HUDEP-2 (cell line): ENCODE measurements at regions not wholly inside any gene's neighbourhood (a gene's known extent, or its start where the extent isn't known, plus 50 kb on each side); places are given as distances from the start of the nearest gene placed in this dataset.

Experiments
- DNase-seq, 76 experiments: peaks; one replicate each; lab custom pipeline; 2025; ENCODE audit not compliant: unreplicated experiment in 76 of 76; lab: John Stamatoyannopoulos, UW

DNA sequence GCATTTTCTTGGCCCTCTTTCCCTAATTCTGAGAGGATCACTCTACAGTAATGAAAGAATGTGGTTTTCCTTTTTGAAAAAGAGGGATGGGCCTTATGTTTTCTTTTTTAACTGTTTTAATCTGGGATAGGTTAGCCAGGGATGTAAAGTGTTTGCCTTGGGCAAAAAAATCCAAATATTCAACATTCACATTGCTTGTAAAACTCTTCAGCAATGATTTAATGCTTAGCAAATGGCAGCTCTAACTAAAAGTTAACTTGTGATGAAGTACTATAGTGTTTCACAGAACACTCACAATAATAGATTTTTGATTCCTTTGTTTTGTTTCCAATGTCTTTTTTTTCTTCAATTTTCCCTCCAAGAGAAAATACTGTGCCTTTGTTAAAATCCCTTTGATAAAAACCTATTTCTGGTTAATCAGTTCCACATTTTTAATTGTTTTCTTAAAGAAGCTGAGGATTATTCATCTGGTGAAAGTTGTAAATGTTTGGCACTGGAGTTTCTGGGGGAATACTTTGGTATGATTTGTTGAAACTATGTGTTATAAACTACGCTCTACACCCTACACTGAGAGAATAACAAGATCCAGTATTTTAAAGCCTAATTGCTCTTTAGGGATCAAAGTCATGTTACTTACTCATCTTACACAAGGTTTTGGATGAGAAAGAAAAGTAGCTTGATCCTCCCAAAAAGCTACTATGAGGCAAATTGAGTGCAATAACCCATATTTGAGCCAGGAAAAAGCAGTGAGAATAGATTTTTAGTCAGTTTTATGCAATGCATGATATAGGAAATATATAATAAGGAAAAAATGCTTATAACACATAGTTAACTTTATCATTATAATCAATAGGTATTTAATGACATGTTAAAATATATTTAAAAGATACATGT, 335.8 kb downstream of the EPHA7 start:
- DNase-seq = no peak

DNA sequence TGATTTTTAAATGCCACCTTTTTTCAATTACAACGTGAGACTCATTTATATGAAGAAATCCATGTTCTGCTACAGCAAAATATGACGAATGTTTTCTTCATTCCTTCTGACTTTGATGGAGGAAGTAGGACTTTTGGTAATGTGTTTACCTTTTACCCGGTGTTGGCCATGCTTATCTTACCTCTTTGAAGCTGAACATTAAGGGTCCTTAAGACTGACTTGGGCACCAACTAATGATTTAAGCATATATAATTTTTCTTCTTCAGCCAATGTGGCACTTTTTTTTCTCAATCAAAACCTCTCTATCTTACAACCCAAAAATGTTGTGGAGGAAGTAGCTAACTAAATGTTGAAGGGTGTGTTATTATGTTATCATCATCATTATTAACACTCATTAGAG, 337.5 kb downstream of the EPHA7 start:
- DNase-seq = no peak

DNA sequence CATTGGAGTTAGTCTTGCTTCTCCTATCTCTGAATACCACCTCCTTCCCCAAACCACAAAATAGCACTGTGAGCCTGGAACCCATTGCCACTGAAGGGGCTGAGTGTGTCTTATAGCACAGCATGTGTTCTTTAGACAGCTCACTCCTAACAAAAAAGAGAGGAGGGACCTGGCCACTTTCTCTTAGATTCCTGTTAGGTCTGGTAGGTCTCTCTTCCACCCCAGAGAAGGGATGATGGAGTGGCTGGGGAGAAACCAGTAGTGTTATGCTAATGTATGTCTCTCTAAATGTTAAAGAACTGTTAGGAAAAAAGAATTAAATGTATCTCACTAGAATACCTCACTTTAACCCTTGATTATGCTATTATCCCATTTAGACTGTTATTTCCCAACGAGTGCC, 340.3 kb downstream of the EPHA7 start:
- no peak for DNase-seq

DNA sequence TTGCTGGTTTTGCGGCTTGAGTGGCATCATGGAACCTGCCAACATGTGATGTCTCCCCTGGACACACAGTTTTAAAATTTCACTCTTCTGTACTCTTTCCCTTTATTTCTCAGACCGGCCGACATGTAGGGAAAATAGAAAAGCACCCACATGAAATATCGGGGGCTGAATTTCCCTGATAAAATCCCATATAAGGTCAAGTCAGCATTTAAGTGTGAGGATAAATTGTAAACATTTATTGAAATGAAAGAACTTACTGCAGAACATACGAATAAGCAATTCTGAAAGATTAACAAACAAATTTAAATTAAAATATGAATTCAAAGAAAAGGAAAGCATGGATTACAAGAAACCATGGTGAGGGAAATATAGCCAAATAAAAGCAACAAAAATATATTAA, 345.5 kb downstream of the EPHA7 start:
- no peak for DNase-seq

DNA sequence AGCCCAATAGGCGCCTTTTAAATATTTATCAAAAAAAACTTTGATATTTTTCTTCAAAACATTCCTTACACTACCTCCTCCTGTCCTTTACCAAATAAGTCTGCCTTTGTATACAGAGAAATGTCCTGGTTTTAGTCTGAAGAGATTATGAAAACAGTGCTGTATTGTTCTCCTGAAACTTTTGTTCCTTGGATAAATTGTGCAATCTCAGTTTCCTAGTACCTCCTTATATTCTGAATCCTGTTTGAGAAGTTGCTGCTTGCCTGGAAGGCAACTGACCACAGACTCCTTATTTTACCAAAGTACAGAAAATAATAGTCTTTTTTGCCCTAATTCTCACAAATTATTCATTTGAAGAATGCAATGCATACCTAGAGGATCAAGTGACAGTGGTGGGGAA, 349.5 kb downstream of the EPHA7 start:
- no peak for DNase-seq

DNA sequence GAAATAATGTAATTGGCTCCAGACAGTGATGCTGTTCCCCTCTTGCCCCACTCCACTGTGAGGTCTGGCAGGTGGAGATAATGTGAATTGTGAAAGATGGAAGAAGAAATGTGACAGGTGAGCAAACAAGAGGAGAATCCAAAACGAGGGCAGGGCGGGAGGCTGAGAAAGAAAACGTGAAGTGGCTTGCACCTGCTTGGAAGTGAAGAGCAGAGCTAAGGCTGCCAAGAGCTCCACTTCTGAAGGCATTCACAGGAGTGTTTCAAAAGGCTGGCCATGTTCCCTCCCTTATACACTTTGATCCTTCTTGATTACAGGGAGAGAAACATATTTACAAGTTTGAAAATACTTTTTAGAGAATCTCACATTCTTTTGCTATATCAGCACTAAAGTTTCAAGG, 359.4 kb downstream of the EPHA7 start:
- no peak for DNase-seq

DNA sequence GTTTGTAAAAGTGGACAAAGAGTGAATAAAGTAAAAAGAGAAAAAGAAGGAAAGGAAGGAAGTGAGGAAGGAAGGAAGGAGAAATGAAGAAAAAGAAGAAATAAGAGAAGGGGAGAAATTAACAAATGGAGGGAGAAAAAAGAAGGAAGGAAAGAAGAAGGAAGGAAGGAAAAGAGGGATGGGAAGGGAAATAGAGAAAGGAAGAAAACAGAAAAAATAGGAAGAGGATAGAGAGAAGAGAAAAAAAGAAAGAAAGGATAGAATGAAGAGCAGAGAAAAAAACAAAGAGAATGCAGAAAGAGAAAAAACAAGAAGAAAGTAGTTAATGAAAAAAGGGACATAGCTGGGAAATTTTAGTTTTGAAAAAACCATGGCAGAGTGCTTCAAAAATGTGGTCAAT, 361.8 kb downstream of the EPHA7 start:
- DNase-seq = no peak

DNA sequence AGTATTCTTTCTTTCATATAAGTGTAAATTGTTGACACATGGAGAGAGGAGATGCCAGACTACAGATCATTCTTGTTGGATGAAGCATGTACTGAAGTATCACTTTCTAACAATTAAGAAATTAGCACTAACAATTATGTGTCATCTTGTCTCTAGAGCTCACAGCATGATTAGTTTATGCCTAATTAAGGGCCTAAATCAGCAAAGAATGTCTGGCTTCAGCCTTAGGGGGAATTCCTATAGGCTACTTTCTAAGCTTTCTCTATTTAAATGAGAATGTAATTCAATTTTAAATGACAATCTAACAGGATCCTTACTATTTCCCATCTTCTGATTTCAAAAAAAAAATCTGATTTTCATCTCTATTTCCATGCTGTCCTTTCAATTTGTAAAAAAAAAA, 371.0 kb downstream of the EPHA7 start:
- DNase-seq = no peak

DNA sequence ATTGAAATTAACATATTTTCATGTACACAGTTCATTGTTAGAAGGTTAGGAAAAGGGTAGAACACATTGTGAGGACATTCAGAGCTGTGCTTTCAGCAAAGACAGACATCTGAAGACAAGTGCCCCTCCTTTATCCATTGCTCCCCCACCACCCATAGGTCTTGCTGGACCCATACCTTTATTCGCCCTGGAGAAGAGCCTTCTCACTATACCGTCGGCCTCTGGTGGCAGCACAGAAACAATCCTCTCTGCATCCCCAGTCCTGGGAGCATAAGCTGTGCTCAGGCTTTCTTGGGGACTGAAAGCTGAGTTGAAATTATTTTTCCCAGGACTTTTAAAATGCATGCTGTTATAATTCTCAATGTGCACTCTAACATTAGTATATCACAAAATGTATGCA, 372.3 kb downstream of the EPHA7 start:
- no peak for DNase-seq

DNA sequence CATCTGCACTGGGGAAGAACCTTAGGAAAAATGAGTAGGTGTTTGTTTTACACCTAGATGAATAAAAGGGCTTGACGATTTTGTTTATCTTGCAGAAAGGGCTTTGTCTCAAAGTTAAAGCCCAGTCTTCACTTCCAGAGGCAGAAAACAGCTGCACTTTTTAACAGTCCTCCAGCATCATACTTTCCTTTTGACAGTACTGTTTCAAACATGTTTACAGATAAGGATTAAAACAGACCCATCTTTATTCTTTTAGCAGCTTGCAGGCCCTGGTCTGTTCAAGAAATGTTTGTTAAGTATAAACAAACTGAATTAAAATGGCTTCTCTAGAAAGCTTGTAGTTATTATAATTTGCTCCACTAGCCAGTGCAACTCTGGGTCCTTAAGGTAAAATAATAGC, 374.2 kb downstream of the EPHA7 start:
- no peak for DNase-seq

DNA sequence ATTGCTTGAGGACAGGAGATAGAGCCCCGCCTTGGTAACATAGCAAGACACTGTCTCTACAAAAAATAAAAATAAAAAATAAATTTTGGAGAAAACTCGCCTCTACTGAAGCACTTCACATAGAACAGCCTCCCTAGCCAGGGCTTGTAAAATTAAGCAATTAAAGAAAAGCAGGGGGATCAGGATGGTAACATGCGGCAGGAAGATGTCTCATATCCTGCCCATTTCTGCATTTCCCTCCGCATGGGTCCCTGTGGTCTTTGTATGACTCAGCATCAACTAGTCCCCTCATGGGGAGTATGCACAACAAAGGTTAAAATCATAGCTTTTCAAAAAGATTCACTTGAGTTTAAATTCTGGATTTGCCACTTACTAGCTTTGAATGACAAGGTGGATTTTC, 379.0 kb downstream of the EPHA7 start:
- DNase-seq = no peak

DNA sequence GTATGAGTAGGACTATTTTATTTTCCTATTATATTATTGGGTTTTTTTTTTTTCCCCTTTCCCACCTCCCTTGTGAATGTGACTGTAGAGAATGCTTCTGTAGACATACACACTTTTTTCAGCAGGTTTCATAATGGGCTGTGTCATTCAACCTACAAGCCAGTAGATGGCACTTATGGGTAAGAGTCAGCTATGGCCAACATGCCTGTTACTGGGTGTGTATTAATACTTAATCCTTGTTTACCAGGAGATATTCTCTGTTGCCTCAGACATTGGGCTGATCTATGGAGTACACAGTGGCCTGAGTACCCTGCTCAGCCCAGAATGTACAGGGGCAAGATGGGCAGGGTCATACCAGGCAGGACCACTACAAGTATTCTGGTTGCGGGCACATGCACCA, 382.5 kb downstream of the EPHA7 start:
- DNase-seq = peak in 6 of 76 experiments; percentile 0 to 35 (median 4)

DNA sequence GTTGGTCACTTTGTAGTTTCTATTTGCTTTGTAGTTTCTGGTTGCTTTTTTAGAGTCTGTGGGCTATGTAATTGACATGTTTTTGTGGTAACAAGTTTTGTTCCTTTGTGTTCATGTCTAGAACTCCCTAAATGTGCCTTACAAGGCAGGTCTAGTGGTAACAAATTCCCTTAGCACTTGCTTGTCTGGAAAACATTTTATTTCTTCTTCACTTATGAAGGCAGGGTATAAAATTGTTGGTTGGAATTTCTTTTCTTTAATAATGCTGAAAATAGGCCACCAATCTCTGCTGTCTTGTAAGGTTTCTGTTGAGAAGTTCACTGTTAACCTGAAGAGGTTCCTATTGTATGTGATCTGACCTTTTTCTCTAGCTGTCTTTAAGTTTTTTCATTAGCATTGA, 383.6 kb downstream of the EPHA7 start:
- DNase-seq = no peak

DNA sequence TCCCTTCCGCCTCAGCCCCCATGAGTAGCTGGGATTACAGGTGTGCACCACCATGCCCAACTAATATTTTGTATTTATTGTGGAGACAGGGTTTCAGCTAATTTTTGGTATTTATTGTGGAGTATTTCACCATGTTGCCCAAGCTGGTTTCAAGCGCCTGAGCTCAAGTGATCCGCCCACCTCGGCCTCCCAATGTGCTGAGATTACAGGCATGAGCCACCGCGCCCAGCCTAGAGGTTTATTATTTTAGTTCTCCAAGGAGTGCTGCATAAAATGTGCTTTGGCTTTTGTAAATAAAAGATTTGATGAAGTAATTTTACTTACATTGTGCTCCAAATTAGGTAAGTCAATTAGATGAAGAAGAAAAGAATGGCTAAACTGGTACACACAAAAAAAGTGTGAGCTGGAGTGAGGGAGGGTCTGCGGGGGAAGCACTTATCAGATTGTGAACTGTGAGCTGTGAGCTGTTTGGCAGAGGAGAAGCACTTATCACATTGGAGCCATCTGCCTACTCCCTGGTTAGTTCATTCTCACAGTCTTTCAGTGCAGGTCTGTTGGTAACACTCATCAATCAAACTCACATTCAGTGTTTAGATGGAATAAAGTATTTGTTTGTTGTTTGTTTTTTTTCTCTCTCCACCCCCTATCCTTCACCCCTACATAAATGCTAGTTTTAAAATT, 398.0 kb downstream of the EPHA7 start:
- peak in 22 of 76 experiments; percentile 12 to 71 (median 39) for DNase-seq

DNA sequence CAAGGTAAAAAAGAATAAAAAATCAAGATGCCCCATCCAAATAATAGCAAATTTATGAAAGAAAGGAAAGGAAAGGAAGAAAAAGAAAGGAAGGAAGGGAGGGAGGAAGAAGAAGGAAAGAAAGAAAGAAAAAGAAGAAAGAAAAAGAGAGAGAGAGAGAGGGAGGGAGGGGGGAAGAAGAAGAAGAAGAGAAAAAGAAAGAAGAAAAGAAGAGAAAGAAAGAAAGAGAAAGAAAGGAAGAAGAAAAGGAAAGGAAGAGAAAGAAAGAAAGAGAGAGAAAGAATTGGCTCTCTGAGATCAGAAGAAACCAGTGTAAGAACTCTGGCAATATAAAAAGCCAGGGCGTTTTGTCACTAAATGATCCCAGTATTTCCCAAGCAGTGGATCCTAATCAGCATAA, 401.7 kb downstream of the EPHA7 start:
- no peak for DNase-seq

DNA sequence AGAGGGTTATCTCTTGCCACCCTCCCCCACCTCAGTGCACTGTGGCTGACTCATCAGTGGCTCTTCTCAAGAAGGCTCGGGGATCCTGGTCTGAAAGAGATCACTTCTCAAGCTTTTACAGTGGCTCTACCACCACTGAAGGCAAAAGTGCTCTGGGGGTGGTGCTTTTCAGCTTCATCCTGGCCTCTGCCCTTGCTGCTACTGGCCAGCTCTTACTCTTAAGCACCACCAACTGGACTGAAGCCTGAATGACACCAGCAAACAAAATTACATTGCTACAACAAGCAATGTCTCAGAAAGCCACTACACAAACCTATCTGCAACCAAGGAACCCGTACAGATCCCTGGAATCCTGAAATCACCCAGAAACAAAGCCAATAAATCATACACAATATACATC, 402.1 kb downstream of the EPHA7 start:
- peak in 20 of 76 experiments; percentile 11 to 71 (median 50) for DNase-seq

DNA sequence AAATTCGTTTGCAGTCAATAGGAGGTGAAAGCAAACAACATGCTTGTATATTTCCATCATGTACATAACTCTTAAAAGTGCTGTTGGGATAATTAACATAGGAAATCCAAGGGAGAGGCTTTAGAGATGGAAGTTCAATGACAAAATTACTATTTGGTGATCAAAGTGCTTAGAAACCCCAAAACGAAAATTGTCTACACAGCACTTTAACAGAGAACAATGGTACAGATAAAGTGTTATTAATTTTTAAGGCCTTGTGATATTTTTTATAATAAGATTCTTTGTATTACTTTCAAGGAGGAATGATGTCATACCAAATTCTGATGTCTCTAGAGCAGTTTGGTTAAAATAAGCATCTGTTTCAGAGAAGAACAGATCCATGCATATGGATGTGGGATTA, 406.3 kb downstream of the EPHA7 start:
- DNase-seq = no peak

DNA sequence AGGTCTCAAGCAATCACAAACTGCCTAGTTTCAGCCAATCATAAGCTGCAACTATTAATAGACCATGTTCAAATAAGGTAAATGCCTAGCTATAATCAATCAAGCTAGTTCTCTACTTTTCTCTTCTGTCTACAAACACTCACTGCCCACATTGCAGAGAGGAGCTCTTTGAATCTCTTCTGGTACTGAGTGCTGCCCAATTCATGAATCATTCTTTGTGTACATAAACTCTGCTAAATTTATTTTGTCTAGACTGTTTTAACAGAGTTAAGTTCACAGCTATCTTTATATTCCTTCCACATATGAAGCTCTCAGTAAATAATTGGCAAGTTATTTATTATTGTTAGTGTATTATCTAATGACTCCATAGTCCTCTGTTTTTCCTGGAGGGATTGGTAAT, 411.0 kb downstream of the EPHA7 start:
- DNase-seq = no peak

DNA sequence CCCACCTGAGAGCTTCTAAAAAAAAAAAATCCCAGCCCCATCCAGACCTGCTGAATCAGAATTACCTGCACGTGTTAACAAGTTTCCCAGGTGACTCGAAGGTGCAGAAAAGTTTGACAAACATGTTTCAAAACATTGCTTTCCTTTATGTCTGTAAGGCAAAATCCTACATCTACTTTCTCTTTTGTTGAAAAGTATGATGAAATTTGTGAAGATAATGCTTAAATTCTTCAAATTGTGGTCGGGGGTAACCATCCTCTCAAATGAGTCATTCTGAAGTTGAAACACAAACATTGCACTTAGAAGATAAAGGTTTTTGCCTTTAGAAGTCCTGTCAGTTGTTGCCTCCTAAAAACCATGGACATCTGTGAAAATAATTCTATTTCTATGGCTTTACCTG, 429.7 kb downstream of the EPHA7 start:
- DNase-seq = no peak

DNA sequence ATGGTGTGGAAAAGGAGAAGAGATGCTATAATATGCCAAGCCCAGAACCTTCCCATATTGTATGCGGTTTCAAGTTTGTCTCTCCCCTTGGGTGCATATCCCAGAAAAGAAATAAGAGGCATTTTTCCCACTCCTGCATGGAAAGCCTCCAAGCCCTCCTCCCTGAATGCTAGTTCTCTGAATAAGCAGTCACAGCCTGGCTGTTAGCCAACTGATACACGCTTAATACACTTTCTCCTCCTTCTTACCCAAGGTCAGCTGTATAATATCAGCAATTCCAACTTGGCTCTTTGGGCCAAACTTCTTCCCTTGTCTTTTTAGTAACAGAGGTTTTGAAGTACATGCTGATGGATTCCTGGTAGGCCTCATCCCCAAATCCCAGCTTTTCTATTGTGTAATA, 440.1 kb downstream of the EPHA7 start:
- DNase-seq = no peak

DNA sequence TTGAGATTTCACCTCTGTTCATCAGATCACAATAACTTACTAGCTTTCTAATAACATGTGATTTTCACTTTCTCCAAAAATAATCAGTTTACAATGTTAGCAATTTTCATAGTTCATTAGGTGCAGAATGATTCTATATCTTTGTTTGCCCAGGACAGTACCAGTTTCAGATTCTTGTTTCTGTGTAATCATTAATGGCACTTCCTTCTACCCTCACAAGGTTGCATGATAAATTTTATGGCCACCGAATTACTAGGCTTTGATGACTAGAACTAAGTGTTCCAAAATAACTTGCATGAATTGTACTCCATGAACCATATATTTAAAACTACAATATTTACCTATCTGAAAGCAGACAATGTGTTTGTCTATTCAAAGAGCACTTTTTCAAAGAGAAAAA, 442.3 kb downstream of the EPHA7 start:
- DNase-seq = no peak

DNA sequence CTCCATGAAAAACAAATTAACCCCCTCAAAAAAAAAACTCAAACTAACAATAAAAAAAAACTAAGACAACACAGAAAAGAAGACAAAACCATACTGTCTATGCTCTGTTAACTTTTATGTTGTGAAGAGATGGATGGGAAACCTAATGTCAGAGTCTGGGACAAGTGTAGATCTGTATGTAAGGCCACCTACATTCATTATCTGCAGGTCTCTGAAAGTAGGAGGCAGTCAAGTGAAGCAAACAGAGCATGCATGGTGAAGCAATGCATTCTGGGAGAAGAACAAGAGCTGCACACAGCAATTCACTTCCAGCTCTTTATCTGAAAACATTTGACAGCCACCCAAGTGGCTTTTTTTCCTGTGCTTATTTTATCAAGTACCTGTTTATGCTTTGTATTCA, 452.0 kb downstream of the EPHA7 start:
- DNase-seq = peak in 1 of 76 experiments; percentile 9
